ENCODE measurements at regions not wholly inside any gene's neighbourhood (a gene's known extent, or its start where the extent isn't known, plus 50 kb on each side); places are given as distances from the start of the nearest gene placed in this dataset.

DNA sequence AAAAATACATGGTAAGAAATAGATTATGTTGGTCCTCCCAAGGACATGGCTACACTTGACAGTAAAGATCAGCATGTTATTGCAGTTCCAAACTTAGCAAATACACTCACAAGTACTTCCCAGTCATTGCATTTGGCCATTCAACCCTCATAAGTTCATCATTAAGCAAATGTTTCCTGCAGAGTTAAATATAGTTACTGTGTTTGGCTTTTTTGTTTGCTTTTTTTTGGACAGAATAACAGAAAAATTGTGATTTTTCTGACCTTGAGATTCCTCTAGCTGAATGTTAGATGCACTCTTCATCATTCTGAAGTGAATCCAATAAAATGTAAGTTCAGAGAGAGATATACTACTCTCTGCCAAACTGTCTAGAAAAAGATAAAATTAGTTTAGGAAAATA is 295.3 kb downstream of the GPD2 start:
- Histone ChIP-seq H3K27me3 (ENCODE audit: insufficient read depth, poor library complexity, severe bottlenecking) (no peaks in the 10 kb centered on the region), H3K4me1 (ENCODE audit: insufficient read depth, poor library complexity, severe bottlenecking) (no peaks in the 10 kb centered on the region), H3K4me3 (ENCODE audit: severe bottlenecking) (no peak overlapping the region), H3K27ac (ENCODE audit: poor library complexity, severe bottlenecking) (no peak overlapping the region), H3K9me3 (ENCODE audit: severe bottlenecking) (no peaks in the 10 kb centered on the region), H3K36me3 (ENCODE audit: low read depth) (no peaks in the 10 kb centered on the region)
- DNase-seq (ENCODE audit: low spot score) (no peak), ATAC-seq (ENCODE audit: low read depth) (no peak)
- TF ChIP-seq, protein P1, sequence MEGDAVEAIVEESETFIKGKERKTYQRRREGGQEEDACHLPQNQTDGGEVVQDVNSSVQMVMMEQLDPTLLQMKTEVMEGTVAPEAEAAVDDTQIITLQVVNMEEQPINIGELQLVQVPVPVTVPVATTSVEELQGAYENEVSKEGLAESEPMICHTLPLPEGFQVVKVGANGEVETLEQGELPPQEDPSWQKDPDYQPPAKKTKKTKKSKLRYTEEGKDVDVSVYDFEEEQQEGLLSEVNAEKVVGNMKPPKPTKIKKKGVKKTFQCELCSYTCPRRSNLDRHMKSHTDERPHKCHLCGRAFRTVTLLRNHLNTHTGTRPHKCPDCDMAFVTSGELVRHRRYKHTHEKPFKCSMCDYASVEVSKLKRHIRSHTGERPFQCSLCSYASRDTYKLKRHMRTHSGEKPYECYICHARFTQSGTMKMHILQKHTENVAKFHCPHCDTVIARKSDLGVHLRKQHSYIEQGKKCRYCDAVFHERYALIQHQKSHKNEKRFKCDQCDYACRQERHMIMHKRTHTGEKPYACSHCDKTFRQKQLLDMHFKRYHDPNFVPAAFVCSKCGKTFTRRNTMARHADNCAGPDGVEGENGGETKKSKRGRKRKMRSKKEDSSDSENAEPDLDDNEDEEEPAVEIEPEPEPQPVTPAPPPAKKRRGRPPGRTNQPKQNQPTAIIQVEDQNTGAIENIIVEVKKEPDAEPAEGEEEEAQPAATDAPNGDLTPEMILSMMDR (IDR thresholded peaks at IDR 0.05; ENCODE audit: poor library complexity, severe bottlenecking) = no peak

DNA sequence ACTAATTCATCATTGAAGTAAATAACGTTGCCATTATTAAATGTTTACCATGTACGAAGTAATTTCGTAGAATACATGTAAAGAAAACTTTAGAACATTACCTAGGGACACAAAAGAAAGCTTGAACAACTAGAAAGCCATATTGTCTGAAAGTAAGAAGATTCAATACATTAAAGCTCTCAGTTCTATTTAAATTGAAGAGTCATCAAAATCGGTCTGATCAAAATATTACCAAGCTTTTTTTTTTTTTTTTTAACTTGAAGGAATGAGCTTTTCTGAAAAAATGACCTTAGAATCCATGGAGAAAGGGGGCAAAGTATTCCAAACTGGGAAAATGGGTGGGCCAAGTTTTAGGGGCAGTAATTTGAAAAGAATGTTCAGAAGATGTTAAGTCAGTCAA is 300.8 kb downstream of the GPD2 start:
- no peak overlapping the region for H3K27ac ChIP-seq (ENCODE audit: poor library complexity, severe bottlenecking)
- DNase-seq (ENCODE audit: low spot score) (no peak), ATAC-seq (ENCODE audit: low read depth) (no peak)
- peaks cover 1% of the 10 kb centered on the region for H3K9me3 ChIP-seq (ENCODE audit: severe bottlenecking)
- no peaks in the 10 kb centered on the region for H3K36me3 ChIP-seq (ENCODE audit: low read depth)
- no peaks in the 10 kb centered on the region for H3K4me1 ChIP-seq (ENCODE audit: insufficient read depth, poor library complexity, severe bottlenecking)
- H3K27me3 ChIP-seq (ENCODE audit: insufficient read depth, poor library complexity, severe bottlenecking) = peaks cover 3% of the 10 kb centered on the region
- TF ChIP-seq, protein P1 (IDR thresholded peaks at IDR 0.05; ENCODE audit: poor library complexity, severe bottlenecking) = no peak
- no peak overlapping the region for H3K4me3 ChIP-seq (ENCODE audit: severe bottlenecking)

DNA sequence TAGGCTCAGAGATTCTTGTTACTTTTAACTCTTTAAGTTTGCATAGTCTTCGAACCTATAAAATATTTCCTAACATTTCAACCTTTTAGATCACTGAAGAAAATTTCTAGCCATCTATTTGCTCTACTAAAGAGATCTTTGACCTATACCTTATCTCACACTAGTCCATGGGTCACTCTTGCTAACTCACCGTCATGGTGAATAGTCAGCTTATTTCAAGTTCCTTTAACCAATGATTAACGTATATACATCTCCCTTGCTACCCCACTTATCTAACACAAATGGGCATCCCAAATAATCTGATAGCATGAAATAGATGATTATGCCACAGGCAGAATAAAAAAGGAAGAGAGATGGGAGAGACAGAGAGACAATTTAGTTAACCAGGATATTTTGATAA is 303.1 kb downstream of the GPD2 start:
- DNase-seq (ENCODE audit: low spot score) = no peak
- Histone ChIP-seq H3K4me1 (ENCODE audit: insufficient read depth, poor library complexity, severe bottlenecking) (no peaks in the 10 kb centered on the region), H3K27ac (ENCODE audit: poor library complexity, severe bottlenecking) (no peak overlapping the region), H3K36me3 (ENCODE audit: low read depth) (no peaks in the 10 kb centered on the region), H3K9me3 (ENCODE audit: severe bottlenecking) (peaks cover 1% of the 10 kb centered on the region), H3K4me3 (ENCODE audit: severe bottlenecking) (no peak overlapping the region), H3K27me3 (ENCODE audit: insufficient read depth, poor library complexity, severe bottlenecking) (peaks cover 3% of the 10 kb centered on the region)
- TF ChIP-seq, protein P1 (IDR thresholded peaks at IDR 0.05; ENCODE audit: poor library complexity, severe bottlenecking) = no peak
- ATAC-seq (ENCODE audit: low read depth) = no peak

DNA sequence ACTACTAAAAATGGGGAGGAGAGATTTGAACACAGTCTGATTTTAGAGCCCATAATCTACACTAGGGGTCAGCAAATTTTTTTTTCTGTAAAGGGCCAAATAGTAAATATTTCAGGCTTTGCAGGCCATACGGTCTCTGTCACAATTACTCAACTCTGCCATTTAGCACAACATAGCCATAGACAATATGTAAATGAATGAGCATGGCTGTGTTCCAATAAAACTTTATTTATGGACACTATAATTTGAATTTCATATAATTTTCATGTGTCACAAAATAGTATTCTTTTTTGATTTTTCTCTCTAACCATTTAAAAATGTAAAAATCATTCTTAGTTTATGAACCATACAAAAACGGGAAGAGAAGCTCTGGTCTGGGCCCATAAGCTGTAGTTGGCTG is 309.4 kb downstream of the GPD2 start:
- Histone ChIP-seq H3K9me3 (ENCODE audit: severe bottlenecking) (no peaks in the 10 kb centered on the region), H3K36me3 (ENCODE audit: low read depth) (no peaks in the 10 kb centered on the region), H3K27me3 (ENCODE audit: insufficient read depth, poor library complexity, severe bottlenecking) (peaks cover 3% of the 10 kb centered on the region), H3K4me3 (ENCODE audit: severe bottlenecking) (no peak overlapping the region), H3K27ac (ENCODE audit: poor library complexity, severe bottlenecking) (no peak overlapping the region), H3K4me1 (ENCODE audit: insufficient read depth, poor library complexity, severe bottlenecking) (no peaks in the 10 kb centered on the region)
- DNase-seq (ENCODE audit: low spot score) (no peak), ATAC-seq (ENCODE audit: low read depth) (no peak)
- TF ChIP-seq, protein P1 (IDR thresholded peaks at IDR 0.05; ENCODE audit: poor library complexity, severe bottlenecking) = no peak

DNA sequence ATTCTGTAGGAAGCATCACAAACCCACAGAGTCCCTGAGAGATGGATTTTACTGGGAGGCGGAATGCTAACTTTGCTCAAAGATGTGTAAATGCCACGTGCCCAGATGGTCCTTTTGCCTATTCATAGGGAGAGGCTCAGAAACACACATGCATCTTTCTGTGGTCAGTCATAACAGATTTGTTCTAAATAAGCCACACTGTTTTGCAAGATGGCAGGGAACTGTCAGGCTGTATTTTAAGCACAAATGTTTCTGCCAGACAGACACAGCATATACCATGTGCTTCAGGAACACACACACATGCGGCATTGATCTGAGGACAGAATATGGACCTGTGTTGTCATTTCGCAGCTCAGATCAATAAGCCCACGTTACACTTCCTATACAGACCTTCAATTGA is 312.0 kb downstream of the GPD2 start:
- Histone ChIP-seq H3K9me3 (ENCODE audit: severe bottlenecking) (no peaks in the 10 kb centered on the region), H3K27ac (ENCODE audit: poor library complexity, severe bottlenecking) (no peak overlapping the region), H3K36me3 (ENCODE audit: low read depth) (no peaks in the 10 kb centered on the region), H3K4me1 (ENCODE audit: insufficient read depth, poor library complexity, severe bottlenecking) (no peaks in the 10 kb centered on the region), H3K4me3 (ENCODE audit: severe bottlenecking) (no peak overlapping the region), H3K27me3 (ENCODE audit: insufficient read depth, poor library complexity, severe bottlenecking) (no peaks in the 10 kb centered on the region)
- TF ChIP-seq, protein P1 (IDR thresholded peaks at IDR 0.05; ENCODE audit: poor library complexity, severe bottlenecking) = no peak
- ATAC-seq (ENCODE audit: low read depth) (no peak), DNase-seq (ENCODE audit: low spot score) (no peak)
